ENCODE measurements at regions not wholly inside any gene's neighbourhood (a gene's known extent, or its start where the extent isn't known, plus 50 kb on each side); places are given as distances from the start of the nearest gene placed in this dataset.

GRCh38 chr4:160235771-160236170 is 1132.9 kb downstream of the RAPGEF2 start:
- DNase-seq = no peak

- DNase-seq = no peak
Observed at GRCh38 chr4:160238790-160239189, 1135.9 kb downstream of the RAPGEF2 start.

GRCh38 chr4:160247091-160247656 is 1144.3 kb downstream of the RAPGEF2 start:
- no peak for DNase-seq

GRCh38 chr4:160251522-160252170 is 1148.8 kb downstream of the RAPGEF2 start:
- no peak for DNase-seq

- no peak for DNase-seq
Observed at GRCh38 chr4:160257318-160257717, 1154.4 kb downstream of the RAPGEF2 start.

- DNase-seq = no peak
Observed at GRCh38 chr4:160265014-160265413, 1162.1 kb downstream of the RAPGEF2 start.

- no peak for DNase-seq
Observed at GRCh38 chr4:160265836-160266235, 1163.0 kb downstream of the RAPGEF2 start.

GRCh38 chr4:160276785-160277325 is 1174.0 kb downstream of the RAPGEF2 start:
- DNase-seq = no peak

GRCh38 chr4:160283081-160283480 is 1180.2 kb downstream of the RAPGEF2 start:
- no peak for DNase-seq

- DNase-seq = no peak
Observed at GRCh38 chr4:160284516-160284915, 1181.6 kb downstream of the RAPGEF2 start.

GRCh38 chr4:160286051-160286450 is 1183.2 kb downstream of the RAPGEF2 start:
- no peak for DNase-seq

- DNase-seq = no peak
Observed at GRCh38 chr4:160296476-160296875, 1193.6 kb downstream of the RAPGEF2 start.

- no peak for DNase-seq
Observed at GRCh38 chr4:160299177-160299576, 1196.3 kb downstream of the RAPGEF2 start.

- DNase-seq = no peak
Observed at GRCh38 chr4:160299608-160300007, 1196.7 kb downstream of the RAPGEF2 start.

GRCh38 chr4:160316036-160316435 is 1213.2 kb downstream of the RAPGEF2 start:
- DNase-seq = no peak

- no peak for DNase-seq
Observed at GRCh38 chr4:160318567-160319220, 1215.8 kb downstream of the RAPGEF2 start.

GRCh38 chr4:160319221-160319867 is 1216.5 kb downstream of the RAPGEF2 start:
- no peak for DNase-seq

GRCh38 chr4:160319868-160320260 is 1217.0 kb downstream of the RAPGEF2 start:
- DNase-seq = no peak

- no peak for DNase-seq
Observed at GRCh38 chr4:160326110-160326509, 1223.2 kb downstream of the RAPGEF2 start.

GRCh38 chr4:160347197-160347596 is 1244.3 kb downstream of the RAPGEF2 start:
- no peak for DNase-seq

- DNase-seq = no peak
Observed at GRCh38 chr4:160350944-160351343, 1248.1 kb downstream of the RAPGEF2 start.

- DNase-seq = no peak
Observed at GRCh38 chr4:160352637-160353036, 1249.8 kb downstream of the RAPGEF2 start.

- DNase-seq = no peak
Observed at GRCh38 chr4:160353548-160353947, 1250.7 kb downstream of the RAPGEF2 start.

All from left kidney (tissue), 1 donor.